HEK293T (cell line): ENCODE measurements at regions not wholly inside any gene's neighbourhood (a gene's known extent, or its start where the extent isn't known, plus 50 kb on each side); places are given as distances from the start of the nearest gene placed in this dataset.

Experiments used
- CTCF ChIA-PET: fragments of 350-600 bp; formaldehyde crosslinking; extraction: SDS; loops from one replicate; lab custom pipeline; 2021; ENCODE audit warnings: antibody characterized with exemption, inconsistent platforms; lab: Yijun Ruan, JAX
- POLR2A ChIA-PET: fragments of 350-600 bp; formaldehyde crosslinking; extraction: SDS; loops from one replicate; lab custom pipeline; 2020; ENCODE audit warnings: antibody characterized with exemption, inconsistent platforms; lab: Yijun Ruan, JAX
- DNase-seq: peaks from one replicate; pipeline ENCODE4 v3.0.0; 2012; ENCODE audit warnings: mixed read lengths; ENCODE audit errors: extremely low spot score
- ARNT ChIP-seq: fragments of 450-650 bp; IDR thresholded peaks from 2 replicates; pipeline ENCODE4 v1.6.1; 2017; ENCODE audit warnings: mild to moderate bottlenecking
- BHLHE40 ChIP-seq: fragments of 450-650 bp; IDR thresholded peaks from 2 replicates; pipeline ENCODE4 v1.6.1; 2016; ENCODE audit warnings: mild to moderate bottlenecking, moderate library complexity, borderline replicate concordance
- CTBP1 ChIP-seq: fragments of 450-650 bp; IDR thresholded peaks from 2 replicates; pipeline ENCODE4 v1.6.1; 2016; ENCODE audit warnings: borderline replicate concordance
- ELF4 ChIP-seq: fragments of 450-650 bp; IDR thresholded peaks from 2 replicates; pipeline ENCODE4 v1.6.1; 2017; ENCODE audit warnings: antibody characterized with exemption
- FOXA1 ChIP-seq: fragments of 450-650 bp; IDR thresholded peaks from 2 replicates; pipeline ENCODE4 v1.6.1; 2016; ENCODE audit warnings: mild to moderate bottlenecking
- FOXK2 ChIP-seq: fragments of 450-650 bp; IDR thresholded peaks from 2 replicates; pipeline ENCODE4 v1.6.1; 2016; ENCODE audit warnings: mild to moderate bottlenecking
- FOXM1 ChIP-seq: fragments of 450-650 bp; IDR thresholded peaks from 2 replicates; pipeline ENCODE4 v1.6.1; 2017; ENCODE audit warnings: mild to moderate bottlenecking, borderline replicate concordance
- HDGF ChIP-seq: fragments of 450-650 bp; IDR thresholded peaks from 2 replicates; pipeline ENCODE4 v1.6.1; 2017; ENCODE audit warnings: antibody characterized with exemption, borderline replicate concordance
- L3MBTL2 ChIP-seq: fragments of 450-650 bp; conservative IDR thresholded peaks from 2 replicates; pipeline ENCODE4 v1.6.1; 2016; ENCODE audit warnings: mild to moderate bottlenecking
- LEF1 ChIP-seq: fragments of 450-650 bp; IDR thresholded peaks from 2 replicates; pipeline ENCODE4 v1.6.1; 2017; ENCODE audit warnings: mild to moderate bottlenecking, borderline replicate concordance
- NFRKB ChIP-seq: fragments of 450-650 bp; IDR thresholded peaks from 2 replicates; pipeline ENCODE4 v1.6.1; 2016; ENCODE audit warnings: mild to moderate bottlenecking, moderate library complexity
- SP1 ChIP-seq: fragments of 450-650 bp; IDR thresholded peaks from 2 replicates; pipeline ENCODE4 v1.6.1; 2017
- SUZ12 ChIP-seq: fragments of 450-650 bp; IDR thresholded peaks from 2 replicates; pipeline ENCODE4 v1.6.1; 2016; ENCODE audit warnings: mild to moderate bottlenecking
- TARDBP ChIP-seq: fragments of 450-650 bp; IDR thresholded peaks from 2 replicates; pipeline ENCODE4 v1.6.1; 2016
- ZNF384 ChIP-seq: fragments of 450-650 bp; IDR thresholded peaks from 2 replicates; pipeline ENCODE4 v1.6.1; 2016
- TF ChIP-seq, protein P1 (sequence below): fragments of 450-650 bp; IDR thresholded peaks from 2 replicates; pipeline ENCODE4 v1.6.1; 2016

DNA sequence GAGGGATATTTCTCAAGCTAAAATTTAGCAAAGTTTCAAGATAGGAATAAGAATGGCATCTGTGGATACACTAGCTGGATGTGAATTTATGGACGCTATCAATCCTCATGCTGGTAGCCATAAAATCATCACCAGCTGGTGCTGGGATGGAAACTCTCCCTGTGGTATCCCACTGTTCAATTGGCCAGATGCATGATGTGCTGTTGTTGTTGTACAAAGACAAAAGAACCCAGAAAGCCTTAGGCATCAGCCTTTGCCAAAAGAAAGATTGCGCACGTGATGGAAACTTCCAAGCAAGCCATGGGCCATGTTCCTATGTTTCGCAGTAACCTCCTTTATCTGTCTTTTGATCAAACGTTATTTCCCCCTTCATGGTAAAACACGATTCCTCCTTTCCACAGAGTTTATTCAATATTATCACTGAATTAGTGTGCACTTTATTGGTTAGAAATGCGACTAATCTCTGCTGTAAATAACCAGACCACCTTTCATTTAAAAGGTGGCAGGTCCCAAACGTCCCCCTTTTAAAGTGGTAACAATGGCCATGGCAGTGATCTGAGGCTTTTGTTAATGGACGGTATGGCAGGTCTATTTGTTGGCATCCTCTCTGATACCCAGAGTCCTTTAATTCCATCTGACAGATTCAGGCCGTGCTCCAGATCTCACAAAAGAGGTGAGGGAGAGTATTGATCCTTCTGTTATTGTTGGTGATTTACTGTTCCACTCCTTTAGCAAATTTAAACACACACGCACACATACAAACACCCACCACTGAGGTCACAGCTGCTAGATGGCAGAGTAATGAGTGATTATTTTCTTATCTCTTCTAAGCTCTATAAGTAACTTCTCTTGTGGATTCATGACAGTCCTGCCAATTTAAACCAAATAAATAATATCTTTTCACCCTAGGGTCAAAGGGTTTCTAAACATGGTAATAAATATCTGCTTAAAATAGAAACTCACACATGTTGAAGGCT, 291.2 kb upstream of the KCNMB2 start:
- TF ChIP-seq TARDBP = no peak
- TF ChIP-seq, protein P1, sequence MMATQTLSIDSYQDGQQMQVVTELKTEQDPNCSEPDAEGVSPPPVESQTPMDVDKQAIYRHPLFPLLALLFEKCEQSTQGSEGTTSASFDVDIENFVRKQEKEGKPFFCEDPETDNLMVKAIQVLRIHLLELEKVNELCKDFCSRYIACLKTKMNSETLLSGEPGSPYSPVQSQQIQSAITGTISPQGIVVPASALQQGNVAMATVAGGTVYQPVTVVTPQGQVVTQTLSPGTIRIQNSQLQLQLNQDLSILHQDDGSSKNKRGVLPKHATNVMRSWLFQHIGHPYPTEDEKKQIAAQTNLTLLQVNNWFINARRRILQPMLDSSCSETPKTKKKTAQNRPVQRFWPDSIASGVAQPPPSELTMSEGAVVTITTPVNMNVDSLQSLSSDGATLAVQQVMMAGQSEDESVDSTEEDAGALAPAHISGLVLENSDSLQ = peak; percentile 56
- TF ChIP-seq CTBP1 = peak; percentile 15; the same call in 1 of the 2 replicates
- ChIA-PET POLR2A (no interaction called here), CTCF (no interaction called here)
- peak; percentile 9 for DNase-seq

DNA sequence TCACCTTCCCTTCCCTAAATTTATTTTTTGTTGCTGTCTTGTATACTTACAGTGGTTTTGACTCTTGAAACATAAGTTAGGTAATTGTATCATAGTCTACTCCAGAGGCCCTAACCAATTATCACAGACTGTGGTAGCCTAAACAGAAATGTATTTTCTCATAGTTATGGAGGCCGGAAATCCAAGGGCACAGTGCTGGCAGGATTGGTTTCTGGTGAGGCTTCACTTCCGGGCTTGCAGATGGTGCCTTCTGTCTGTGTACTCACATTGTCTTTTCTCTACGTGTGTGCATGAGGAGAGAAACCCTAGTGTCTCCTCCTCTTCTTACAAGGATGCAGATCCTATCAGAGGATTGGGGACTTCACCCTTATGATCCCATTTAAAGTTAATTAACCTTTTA, 290.2 kb upstream of the KCNMB2 start:
- no peak for TF ChIP-seq CTBP1
- TF ChIP-seq FOXA1 = no peak
- TF ChIP-seq SUZ12 = no peak
- TF ChIP-seq HDGF = no peak
- TF ChIP-seq, protein P1 = no peak
- no peak for TF ChIP-seq SP1
- no peak for TF ChIP-seq NFRKB
- TF ChIP-seq ELF4 = no peak
- TF ChIP-seq FOXK2 = no peak
- no peak for TF ChIP-seq TARDBP
- ChIA-PET CTCF (no interaction called here), POLR2A (no interaction called here)
- DNase-seq = no peak

DNA sequence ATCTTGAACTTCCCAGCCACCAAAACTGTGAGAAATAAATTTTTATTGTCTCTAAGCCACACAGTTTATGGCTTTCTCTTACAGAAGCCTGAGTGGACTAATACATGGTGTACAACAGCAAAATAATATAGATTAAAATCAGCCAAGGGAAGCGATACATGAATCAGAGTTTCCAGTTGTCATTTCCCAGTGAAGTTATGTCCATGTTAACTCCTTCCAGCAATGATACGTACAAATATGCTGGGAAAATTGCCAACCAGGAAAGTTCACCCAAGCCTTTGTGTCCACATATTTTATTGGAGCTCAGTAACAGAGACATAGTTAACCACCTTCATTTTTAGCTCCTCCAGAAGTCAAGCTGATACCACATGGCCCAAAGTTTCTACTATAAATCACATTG, 280.9 kb upstream of the KCNMB2 start:
- POLR2A ChIA-PET = no interaction called here
- TF ChIP-seq ELF4 = no peak
- no peak for DNase-seq
- CTCF ChIA-PET = no interaction called here

DNA sequence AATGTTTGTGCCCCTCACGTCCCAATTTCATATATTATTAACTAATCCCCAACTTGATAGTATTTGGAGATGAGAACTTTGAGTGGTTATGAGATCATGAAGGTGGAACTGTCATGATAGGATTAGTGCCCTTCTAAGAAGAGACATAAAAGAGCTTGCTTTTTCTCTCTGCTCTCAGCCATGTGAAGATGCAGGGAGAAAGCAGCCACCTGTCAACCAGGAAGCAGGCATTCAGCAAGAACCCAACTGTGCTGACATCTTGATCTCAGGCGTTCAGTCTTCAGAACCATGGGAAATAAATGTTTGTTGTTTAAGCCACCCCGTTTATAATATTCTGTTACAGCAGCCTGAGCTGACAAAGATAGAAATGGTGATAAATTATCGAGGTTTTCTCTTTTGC, 278.7 kb upstream of the KCNMB2 start:
- POLR2A ChIA-PET = no interaction called here
- TF ChIP-seq ARNT = no peak
- TF ChIP-seq ELF4 = no peak
- TF ChIP-seq ZNF384 = no peak
- TF ChIP-seq FOXK2 = no peak
- TF ChIP-seq NFRKB = no peak
- TF ChIP-seq, protein P1 = no peak
- no peak for TF ChIP-seq FOXM1
- TF ChIP-seq TARDBP = no peak
- no peak for TF ChIP-seq LEF1
- no peak for TF ChIP-seq SP1
- CTCF ChIA-PET = no interaction called here
- DNase-seq = no peak

DNA sequence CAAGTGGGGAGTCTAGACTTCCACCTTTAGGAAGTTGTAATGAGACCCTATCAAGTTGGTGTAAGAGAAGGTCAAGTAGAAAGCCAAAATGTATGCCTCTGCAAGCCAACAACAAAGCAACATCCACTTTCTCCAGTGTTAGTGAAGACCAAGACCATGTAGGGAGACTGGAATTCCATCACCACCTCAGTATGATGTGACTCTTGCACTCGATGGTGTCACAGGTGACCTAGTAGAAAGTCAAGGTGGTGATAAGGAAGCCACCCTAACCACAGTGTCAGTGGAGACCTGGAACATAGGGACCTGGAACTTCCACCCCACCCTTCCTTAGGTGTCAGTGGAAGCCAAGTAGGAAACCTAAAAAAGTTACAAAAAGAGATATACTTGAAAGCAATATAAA, 278.1 kb upstream of the KCNMB2 start:
- CTCF ChIA-PET = no interaction called here
- TF ChIP-seq SP1 = no peak
- TF ChIP-seq ELF4 = no peak
- TF ChIP-seq CTBP1 = no peak
- no peak for DNase-seq
- POLR2A ChIA-PET = no interaction called here

DNA sequence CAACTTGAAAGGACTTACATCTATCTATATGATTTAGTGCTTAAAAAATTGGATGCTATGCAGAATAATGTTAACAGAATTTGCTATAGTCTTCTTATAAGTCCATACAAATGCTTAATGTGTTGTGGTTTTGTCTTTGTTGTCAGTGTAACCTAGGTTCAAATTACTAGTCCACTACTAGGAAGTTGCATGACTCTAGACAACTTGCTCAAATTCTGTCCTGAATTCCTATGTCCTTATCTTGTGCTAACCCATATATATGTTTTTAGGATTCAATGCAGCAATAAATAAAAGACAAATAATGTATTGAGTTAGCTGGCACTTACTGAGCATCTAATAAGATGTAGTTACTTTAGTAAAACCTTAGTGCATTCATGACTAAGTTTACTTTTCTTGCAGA, 276.5 kb upstream of the KCNMB2 start:
- TF ChIP-seq L3MBTL2 (no peak), SUZ12 (no peak), ELF4 (no peak), TARDBP (no peak), SP1 (no peak), FOXA1 (no peak), HDGF (no peak), NFRKB (no peak), ARNT (no peak), BHLHE40 (no peak), ZNF384 (no peak), FOXK2 (no peak), FOXM1 (no peak), LEF1 (no peak), CTBP1 (no peak)
- TF ChIP-seq, protein P1 = no peak
- ChIA-PET POLR2A (no interaction called here), CTCF (no interaction called here)
- no peak for DNase-seq
